PC-9 (cell line): ENCODE measurements at regions not wholly inside any gene's neighbourhood (a gene's known extent, or its start where the extent isn't known, plus 50 kb on each side); places are given as distances from the start of the nearest gene placed in this dataset.

Experiments
- EZH2 ChIP-seq: fragments of 200-600 bp; sonication (generic); IDR thresholded peaks from 2 replicates; pipeline ENCODE4 v1.8.0; 2017; ENCODE audit warnings: antibody characterized with exemption, low read depth
- TF ChIP-seq, protein P1 (sequence below): fragments of 200-600 bp; sonication (generic); conservative IDR thresholded peaks from 2 replicates; pipeline ENCODE4 v1.6.1; 2017; ENCODE audit warnings: mixed run types, antibody characterized with exemption, mild to moderate bottlenecking, moderate library complexity

- TF ChIP-seq, protein P1, sequence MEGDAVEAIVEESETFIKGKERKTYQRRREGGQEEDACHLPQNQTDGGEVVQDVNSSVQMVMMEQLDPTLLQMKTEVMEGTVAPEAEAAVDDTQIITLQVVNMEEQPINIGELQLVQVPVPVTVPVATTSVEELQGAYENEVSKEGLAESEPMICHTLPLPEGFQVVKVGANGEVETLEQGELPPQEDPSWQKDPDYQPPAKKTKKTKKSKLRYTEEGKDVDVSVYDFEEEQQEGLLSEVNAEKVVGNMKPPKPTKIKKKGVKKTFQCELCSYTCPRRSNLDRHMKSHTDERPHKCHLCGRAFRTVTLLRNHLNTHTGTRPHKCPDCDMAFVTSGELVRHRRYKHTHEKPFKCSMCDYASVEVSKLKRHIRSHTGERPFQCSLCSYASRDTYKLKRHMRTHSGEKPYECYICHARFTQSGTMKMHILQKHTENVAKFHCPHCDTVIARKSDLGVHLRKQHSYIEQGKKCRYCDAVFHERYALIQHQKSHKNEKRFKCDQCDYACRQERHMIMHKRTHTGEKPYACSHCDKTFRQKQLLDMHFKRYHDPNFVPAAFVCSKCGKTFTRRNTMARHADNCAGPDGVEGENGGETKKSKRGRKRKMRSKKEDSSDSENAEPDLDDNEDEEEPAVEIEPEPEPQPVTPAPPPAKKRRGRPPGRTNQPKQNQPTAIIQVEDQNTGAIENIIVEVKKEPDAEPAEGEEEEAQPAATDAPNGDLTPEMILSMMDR = no peak
- TF ChIP-seq EZH2 = no peak
Observed at GRCh38 chr11:41868606-41869005, 409.2 kb upstream of the LRRC4C start.
